ENCODE measurements at regions not wholly inside any gene's neighbourhood (a gene's known extent, or its start where the extent isn't known, plus 50 kb on each side); places are given as distances from the start of the nearest gene placed in this dataset.

DNA sequence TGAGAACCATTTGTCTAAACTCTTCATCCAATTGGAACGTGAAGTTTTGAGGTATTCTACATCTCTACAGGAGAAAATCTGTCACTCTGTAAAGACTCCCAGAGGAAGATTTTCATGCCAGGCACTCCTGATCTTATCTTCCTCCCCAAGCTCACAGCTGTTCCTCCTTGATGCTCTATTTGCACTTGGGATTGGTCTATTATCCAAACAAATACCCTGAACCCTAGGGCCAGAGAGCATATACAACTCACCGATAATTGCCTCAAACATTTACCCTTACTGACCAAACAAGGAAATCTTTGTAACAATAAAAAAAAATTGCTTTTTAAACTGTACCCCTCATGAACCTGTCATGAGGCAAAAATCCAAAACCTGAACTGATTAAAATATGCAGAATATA lies 372.7 kb downstream of the SH2D1A start:
- Histone ChIP-seq H3K79me2 (ENCODE audit: insufficient read depth, low read length) (no peaks in the 10 kb centered on the region), H4K20me1 (ENCODE audit: control insufficient read depth, insufficient read depth, insufficient read length) (no peaks in the 10 kb centered on the region), H3K14ac (ENCODE audit: insufficient read depth, low read length) (no peak overlapping the region), H2BK20ac (ENCODE audit: low read depth, low read length, poor library complexity, severe bottlenecking) (no peak overlapping the region), H3K23ac (ENCODE audit: insufficient read length, low read depth, low read length) (no peak overlapping the region), H4K8ac (replicated peaks; ENCODE audit: insufficient read length, low read depth, low read length) (no peak overlapping the region), H3K18ac (ENCODE audit: insufficient read length, low read depth, low read length) (no peak overlapping the region), H3K4me1 (ENCODE audit: insufficient read depth, low read length) (no peaks in the 10 kb centered on the region), H2BK15ac (ENCODE audit: low read depth, low read length) (no peak overlapping the region), H3K4me2 (ENCODE audit: insufficient read depth, insufficient read length, low read length) (no peak overlapping the region), H3K4ac (ENCODE audit: low read depth, low read length) (no peak overlapping the region), H3K79me1 (ENCODE audit: insufficient read depth, low read depth, low read length, poor library complexity, severe bottlenecking) (no peaks in the 10 kb centered on the region), H3K9ac (ENCODE audit: extremely low read depth, insufficient read length, low read length) (no peak overlapping the region), H3K27me3 (ENCODE audit: insufficient read depth, low read length) (no peaks in the 10 kb centered on the region), H3K23me2 (ENCODE audit: insufficient read length, low read depth, low read length, poor library complexity, severe bottlenecking) (no peaks in the 10 kb centered on the region), H3K56ac (ENCODE audit: insufficient read length, low read depth, low read length) (no peak overlapping the region), H2BK5ac (ENCODE audit: insufficient read length, low read length) (no peak overlapping the region), H2BK12ac (ENCODE audit: insufficient read length, low read depth, low read length) (no peak overlapping the region), H3K27ac (ENCODE audit: insufficient read length, low read depth, low read length) (no peak overlapping the region), H3K9me3 (ENCODE audit: control insufficient read depth, low read depth, low read length) (no peaks in the 10 kb centered on the region), H2BK120ac (ENCODE audit: low read depth, low read length, poor library complexity, severe bottlenecking) (no peak overlapping the region), H4K91ac (ENCODE audit: insufficient read length, low read depth, low read length) (no peak overlapping the region), H2AK5ac (ENCODE audit: insufficient read length, low read length) (no peak overlapping the region), H2AFZ (ENCODE audit: low read length) (no peak overlapping the region), H3T11ph (ENCODE audit: low read length) (no peak overlapping the region), H4K5ac (ENCODE audit: insufficient read length, low read depth, low read length) (no peak overlapping the region)
- TF ChIP-seq, protein P1, sequence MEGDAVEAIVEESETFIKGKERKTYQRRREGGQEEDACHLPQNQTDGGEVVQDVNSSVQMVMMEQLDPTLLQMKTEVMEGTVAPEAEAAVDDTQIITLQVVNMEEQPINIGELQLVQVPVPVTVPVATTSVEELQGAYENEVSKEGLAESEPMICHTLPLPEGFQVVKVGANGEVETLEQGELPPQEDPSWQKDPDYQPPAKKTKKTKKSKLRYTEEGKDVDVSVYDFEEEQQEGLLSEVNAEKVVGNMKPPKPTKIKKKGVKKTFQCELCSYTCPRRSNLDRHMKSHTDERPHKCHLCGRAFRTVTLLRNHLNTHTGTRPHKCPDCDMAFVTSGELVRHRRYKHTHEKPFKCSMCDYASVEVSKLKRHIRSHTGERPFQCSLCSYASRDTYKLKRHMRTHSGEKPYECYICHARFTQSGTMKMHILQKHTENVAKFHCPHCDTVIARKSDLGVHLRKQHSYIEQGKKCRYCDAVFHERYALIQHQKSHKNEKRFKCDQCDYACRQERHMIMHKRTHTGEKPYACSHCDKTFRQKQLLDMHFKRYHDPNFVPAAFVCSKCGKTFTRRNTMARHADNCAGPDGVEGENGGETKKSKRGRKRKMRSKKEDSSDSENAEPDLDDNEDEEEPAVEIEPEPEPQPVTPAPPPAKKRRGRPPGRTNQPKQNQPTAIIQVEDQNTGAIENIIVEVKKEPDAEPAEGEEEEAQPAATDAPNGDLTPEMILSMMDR (conservative IDR thresholded peaks at IDR 0.05) = no peak
- no peak for DNase-seq
- Mint-ChIP-seq H3K4me3 (no peak overlapping the region), H3K27ac (no peak overlapping the region), H3K36me3 (ENCODE audit: insufficient read depth in 1 of 3, low read depth in 3 of 3) (no peaks in the 10 kb centered on the region), H3K4me1 (0 out of 4 replicates have a peak, but pooled peaks cover 0 to 5% of the 10 kb centered on the region in 2 experiments), H3K9me3 (no peaks in the 10 kb centered on the region; a peak in 1 of 5 replicates), H3K27me3 (ENCODE audit: low read depth) (no peaks in the 10 kb centered on the region)
- no CpG with 5 or more reads among the region's 2 CpGs for WGBS (ENCODE audit: extremely low coverage, insufficient read length, low lambda C conversion rate)
